Gastroesophageal sphincter (tissue), 3 donors: ENCODE measurements at regions not wholly inside any gene's neighbourhood (a gene's known extent, or its start where the extent isn't known, plus 50 kb on each side); places are given as distances from the start of the nearest gene placed in this dataset.

Source experiments
- EP300 ChIP-seq: sonication (generic); formaldehyde crosslinking; IDR thresholded peaks from one replicate; pipeline ENCODE4 v1.6.1; 2017; ENCODE audit warnings: antibody characterized with exemption, mild to moderate bottlenecking
- POLR2A ChIP-seq, 2 donors: fragments of 450-650 bp; IDR thresholded peaks; one replicate each; pipeline ENCODE4 v1.6.1; 2017; ENCODE audit warnings: antibody characterized with exemption in 2 of 2, mild to moderate bottlenecking in 2 of 2, moderate library complexity in 1 of 2
- POLR2AphosphoS5 ChIP-seq: sonication (generic); formaldehyde crosslinking; IDR thresholded peaks from one replicate; pipeline ENCODE4 v1.6.1; 2017; ENCODE audit warnings: antibody characterized with exemption
- TF ChIP-seq, protein P1 (sequence below), 4 experiments: fragments of 200-600 bp in 2 of 4; fragments of 450-650 bp in 2 of 4; sonication (generic) in 1 of 4; IDR thresholded peaks; one replicate each; pipeline ENCODE4 v1.5.1; 2017 to 2019; ENCODE audit warnings: antibody characterized with exemption in 4 of 4, mild to moderate bottlenecking in 2 of 4, moderate library complexity in 2 of 4

DNA sequence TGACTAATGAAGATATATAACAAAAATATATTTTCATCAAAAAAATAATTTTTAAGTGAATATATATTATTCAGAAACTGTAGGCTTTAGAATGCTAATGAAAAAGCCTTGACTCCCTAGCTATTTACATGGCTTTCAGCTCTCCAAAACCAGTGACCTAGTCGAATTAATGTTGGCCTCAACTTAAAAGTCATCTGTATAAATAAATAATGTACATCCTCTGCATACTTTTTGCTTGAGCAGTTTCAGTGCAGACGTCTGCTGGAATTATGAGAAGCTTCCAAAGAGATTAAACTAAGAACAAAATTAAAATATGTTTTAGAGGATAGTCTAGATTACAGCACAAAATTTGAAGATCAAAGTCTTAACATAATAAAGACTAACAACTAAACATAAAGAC, 520.4 kb upstream of the ALCAM start:
- TF ChIP-seq, protein P1, sequence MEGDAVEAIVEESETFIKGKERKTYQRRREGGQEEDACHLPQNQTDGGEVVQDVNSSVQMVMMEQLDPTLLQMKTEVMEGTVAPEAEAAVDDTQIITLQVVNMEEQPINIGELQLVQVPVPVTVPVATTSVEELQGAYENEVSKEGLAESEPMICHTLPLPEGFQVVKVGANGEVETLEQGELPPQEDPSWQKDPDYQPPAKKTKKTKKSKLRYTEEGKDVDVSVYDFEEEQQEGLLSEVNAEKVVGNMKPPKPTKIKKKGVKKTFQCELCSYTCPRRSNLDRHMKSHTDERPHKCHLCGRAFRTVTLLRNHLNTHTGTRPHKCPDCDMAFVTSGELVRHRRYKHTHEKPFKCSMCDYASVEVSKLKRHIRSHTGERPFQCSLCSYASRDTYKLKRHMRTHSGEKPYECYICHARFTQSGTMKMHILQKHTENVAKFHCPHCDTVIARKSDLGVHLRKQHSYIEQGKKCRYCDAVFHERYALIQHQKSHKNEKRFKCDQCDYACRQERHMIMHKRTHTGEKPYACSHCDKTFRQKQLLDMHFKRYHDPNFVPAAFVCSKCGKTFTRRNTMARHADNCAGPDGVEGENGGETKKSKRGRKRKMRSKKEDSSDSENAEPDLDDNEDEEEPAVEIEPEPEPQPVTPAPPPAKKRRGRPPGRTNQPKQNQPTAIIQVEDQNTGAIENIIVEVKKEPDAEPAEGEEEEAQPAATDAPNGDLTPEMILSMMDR (IDR thresholded peaks at IDR 0.05) = no peak
- TF ChIP-seq POLR2AphosphoS5 = no peak
- TF ChIP-seq POLR2A (IDR thresholded peaks at IDR 0.05) = no peak
- no peak for TF ChIP-seq EP300
